H9 (cell line): ENCODE measurements at regions not wholly inside any gene's neighbourhood (a gene's known extent, or its start where the extent isn't known, plus 50 kb on each side); places are given as distances from the start of the nearest gene placed in this dataset.
"Not testable (repeated sequence)": the region's sequence is repeated elsewhere in the genome, so short reads cannot be mapped to it uniquely, and the experiment has no call there.

ENCODE experiments used
- DNase-seq: peaks from one replicate; pipeline ENCODE4 v3.0.0-alpha.2; 2017
- H2AFZ ChIP-seq: one replicate; pipeline ENCODE4 v1.6.1; 2013; ENCODE audit warnings: mild to moderate bottlenecking, low read length, control low read depth, moderate library complexity
- H2AK5ac ChIP-seq: 2 replicates; pipeline ENCODE4 v1.6.1; 2013; ENCODE audit warnings: low read length, control low read depth, mixed read lengths; ENCODE audit not compliant: insufficient read length
- H2BK120ac ChIP-seq: one replicate; pipeline ENCODE4 v1.6.1; 2013; ENCODE audit warnings: low read depth, mild to moderate bottlenecking, low read length, control low read depth, inconsistent platforms; ENCODE audit not compliant: poor library complexity, severe bottlenecking
- H2BK12ac ChIP-seq: 2 replicates; pipeline ENCODE4 v1.6.1; 2013; ENCODE audit warnings: low read length, control low read depth, mixed read lengths, low read depth; ENCODE audit not compliant: insufficient read length
- H2BK15ac ChIP-seq: 2 replicates; pipeline ENCODE4 v1.6.1; 2013; ENCODE audit warnings: low read depth, low read length, control low read depth
- H2BK20ac ChIP-seq: one replicate; pipeline ENCODE4 v1.6.1; 2013; ENCODE audit warnings: low read depth, mild to moderate bottlenecking, low read length, control low read depth, inconsistent platforms; ENCODE audit not compliant: poor library complexity, severe bottlenecking
- H2BK5ac ChIP-seq: 2 replicates; pipeline ENCODE4 v1.6.1; 2013; ENCODE audit warnings: low read length, control low read depth, mixed read lengths; ENCODE audit not compliant: insufficient read length
- H3K14ac ChIP-seq: 2 replicates; pipeline ENCODE4 v1.6.1; 2013; ENCODE audit warnings: low read length, control low read depth; ENCODE audit not compliant: insufficient read depth
- H3K18ac ChIP-seq: 2 replicates; pipeline ENCODE4 v1.6.1; 2013; ENCODE audit warnings: low read depth, mild to moderate bottlenecking, mixed read lengths, low read length, control low read depth; ENCODE audit not compliant: insufficient read length
- H3K23ac ChIP-seq: 2 replicates; pipeline ENCODE4 v1.6.1; 2013; ENCODE audit warnings: low read length, control low read depth, mixed read lengths, low read depth; ENCODE audit not compliant: insufficient read length
- H3K23me2 ChIP-seq: 2 replicates; pipeline ENCODE4 v1.6.1; 2013; ENCODE audit warnings: low read depth, mild to moderate bottlenecking, mixed read lengths, low read length, control low read depth; ENCODE audit not compliant: insufficient read length, poor library complexity, severe bottlenecking
- H3K27ac ChIP-seq: 2 replicates; pipeline ENCODE4 v1.5.1; 2013; ENCODE audit warnings: low read length, control low read depth, mixed read lengths, low read depth; ENCODE audit not compliant: insufficient read length
- H3K27me3 ChIP-seq: 2 replicates; pipeline ENCODE4 v1.6.1; 2013; ENCODE audit warnings: low read length, control low read depth, inconsistent platforms; ENCODE audit not compliant: insufficient read depth
- H3K4ac ChIP-seq: 2 replicates; pipeline ENCODE4 v1.6.1; 2013; ENCODE audit warnings: low read depth, mild to moderate bottlenecking, control low read depth, inconsistent platforms, low read length, moderate library complexity
- H3K4me1 ChIP-seq: 2 replicates; pipeline ENCODE4 v1.6.1; 2013; ENCODE audit warnings: low read length, control low read depth, inconsistent platforms; ENCODE audit not compliant: insufficient read depth
- H3K4me2 ChIP-seq: 2 replicates; pipeline ENCODE4 v1.6.1; 2013; ENCODE audit warnings: low read length, control low read depth, mixed read lengths; ENCODE audit not compliant: insufficient read length, insufficient read depth
- H3K56ac ChIP-seq: 2 replicates; pipeline ENCODE4 v1.6.1; 2013; ENCODE audit warnings: low read depth, mild to moderate bottlenecking, mixed read lengths, low read length, control low read depth; ENCODE audit not compliant: insufficient read length
- H3K79me1 ChIP-seq: 2 replicates; pipeline ENCODE4 v1.6.1; 2013; ENCODE audit warnings: low read depth, mild to moderate bottlenecking, moderate library complexity, low read length, control low read depth, inconsistent platforms; ENCODE audit not compliant: insufficient read depth, poor library complexity, severe bottlenecking
- H3K79me2 ChIP-seq: 2 replicates; pipeline ENCODE4 v1.6.1; 2013; ENCODE audit warnings: low read length, control low read depth, inconsistent platforms; ENCODE audit not compliant: insufficient read depth
- H3K9ac ChIP-seq: 2 replicates; pipeline ENCODE4 v1.6.1; 2013; ENCODE audit warnings: low read length, control low read depth, mixed read lengths; ENCODE audit not compliant: insufficient read length; ENCODE audit errors: extremely low read depth
- H3K9me3 ChIP-seq: one replicate; pipeline ENCODE4 v1.6.1; 2013; ENCODE audit warnings: low read depth, low read length, inconsistent platforms; ENCODE audit not compliant: control insufficient read depth
- H3T11ph ChIP-seq: one replicate; pipeline ENCODE4 v1.6.1; 2013; ENCODE audit warnings: mild to moderate bottlenecking, low read length, control low read depth, inconsistent platforms
- H4K20me1 ChIP-seq: one replicate; pipeline ENCODE4 v1.6.1; 2013; ENCODE audit not compliant: control insufficient read depth, insufficient read length, insufficient read depth
- H4K5ac ChIP-seq: 2 replicates; pipeline ENCODE4 v1.6.1; 2013; ENCODE audit warnings: low read depth, mild to moderate bottlenecking, mixed read lengths, low read length, control low read depth; ENCODE audit not compliant: insufficient read length
- H4K8ac ChIP-seq: replicated peaks from 2 replicates; pipeline ENCODE4 v1.6.1; 2013; ENCODE audit warnings: low read length, control low read depth, mixed read lengths, low read depth; ENCODE audit not compliant: insufficient read length
- H4K91ac ChIP-seq: 2 replicates; pipeline ENCODE4 v1.6.1; 2013; ENCODE audit warnings: low read depth, mild to moderate bottlenecking, moderate library complexity, mixed read lengths, low read length, control low read depth; ENCODE audit not compliant: insufficient read length
- H3K27ac Mint-ChIP-seq, 3 experiments: 2 replicates in 2 of 3; 3 replicates in 1 of 3; pipeline ENCODE4 v1.8.0; 2020 to 2021; ENCODE audit warnings: mixed read lengths in 3 of 3, mild to moderate bottlenecking in 1 of 3, moderate library complexity in 1 of 3
- H3K27me3 Mint-ChIP-seq: 2 replicates; pipeline ENCODE4 v1.8.0; 2021; ENCODE audit warnings: low read depth, mild to moderate bottlenecking, moderate library complexity, mixed read lengths
- H3K36me3 Mint-ChIP-seq, 3 experiments: 2 replicates in 2 of 3; 3 replicates in 1 of 3; pipeline ENCODE4 v1.8.0; 2020 to 2021; ENCODE audit warnings: low read depth in 3 of 3, mixed read lengths in 3 of 3; ENCODE audit not compliant: insufficient read depth in 1 of 3
- H3K4me1 Mint-ChIP-seq, 2 experiments: 2 replicates each; pipeline ENCODE4 v1.8.0; 2020; ENCODE audit warnings: mixed read lengths in 2 of 2
- H3K4me3 Mint-ChIP-seq, 2 experiments: 2 replicates in 1 of 2; 3 replicates in 1 of 2; pipeline ENCODE4 v1.8.0; 2020 to 2021; ENCODE audit warnings: mild to moderate bottlenecking in 2 of 2, mixed read lengths in 2 of 2, moderate library complexity in 1 of 2
- H3K9me3 Mint-ChIP-seq, 2 experiments: 2 replicates in 1 of 2; 3 replicates in 1 of 2; pipeline ENCODE4 v1.8.0; 2020; ENCODE audit warnings: mild to moderate bottlenecking in 2 of 2, mixed read lengths in 2 of 2, moderate library complexity in 1 of 2
- CTCF ChIP-seq: fragments of 200-600 bp; sonication (generic); conservative IDR thresholded peaks from 3 replicates; pipeline ENCODE4 v1.8.0; 2021; ENCODE audit warnings: antibody characterized with exemption, mild to moderate bottlenecking
- WGBS: extraction: QIAGEN DNeasy Blood & Tissue Kit; methylation state at CpG from one replicate; pipeline ENCODE4 v1.1.7; 2013; ENCODE audit warnings: missing lambda C conversion rate, low lambda C conversion rate, mixed read lengths; ENCODE audit not compliant: insufficient read length; ENCODE audit errors: extremely low coverage; 5-methylcytosine and 5-hydroxymethylcytosine counted together

DNA sequence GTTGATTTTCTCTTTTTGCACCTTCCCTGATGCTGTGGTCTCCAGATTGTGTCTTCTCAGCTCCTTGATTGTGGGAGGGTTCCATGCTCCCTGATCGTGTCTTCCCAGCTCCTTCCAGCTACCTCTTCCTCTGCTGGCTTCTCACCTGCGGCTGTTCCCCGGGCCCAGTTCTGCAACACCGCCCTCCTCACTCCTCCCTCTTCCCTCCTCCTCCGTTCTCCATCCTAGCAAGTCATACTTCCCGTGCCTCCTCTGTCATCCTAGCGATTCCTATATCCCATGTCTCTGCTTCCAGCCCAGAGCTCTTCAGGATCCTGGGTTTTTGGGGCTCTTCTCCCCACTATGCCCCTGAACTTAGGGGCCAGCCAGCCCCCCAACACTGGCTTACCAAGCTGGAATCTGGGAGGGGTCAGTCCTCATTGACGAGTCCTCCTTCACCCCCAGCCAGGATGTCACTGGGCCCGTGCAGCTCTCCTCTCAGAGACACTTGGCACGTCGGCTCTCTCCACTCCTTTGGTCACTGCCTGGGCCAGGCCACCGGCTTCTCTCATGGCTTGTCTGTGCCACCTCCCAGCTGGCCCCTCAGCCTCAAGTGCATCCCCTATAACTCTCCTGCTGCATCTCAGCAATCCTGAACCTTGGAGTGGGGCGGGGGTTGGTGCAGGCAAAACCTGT lies 255.4 kb upstream of the MVB12B start:
- no peaks in the 10 kb centered on the region for H4K20me1 ChIP-seq
- H2AFZ ChIP-seq = no peak overlapping the region
- H3K27me3 ChIP-seq = no peaks in the 10 kb centered on the region
- no peak overlapping the region for H2BK12ac ChIP-seq
- H3K18ac ChIP-seq = no peak overlapping the region
- no peak overlapping the region for H3K27ac ChIP-seq
- no peaks in the 10 kb centered on the region for H3K23me2 ChIP-seq
- Mint-ChIP-seq H3K27ac (no peak overlapping the region), H3K36me3 (no peaks in the 10 kb centered on the region), H3K9me3 (peaks cover 0 to 3% of the 10 kb centered on the region in 2 experiments; a peak in 1 of 5 replicates), H3K27me3 (peaks cover 2% of the 10 kb centered on the region; the same call in 1 of the 2 replicates), H3K4me3 (no peak overlapping the region), H3K4me1 (peaks cover 22 to 31% of the 10 kb centered on the region in 2 experiments)
- H2BK20ac ChIP-seq = no peak overlapping the region
- H3K79me2 ChIP-seq = no peaks in the 10 kb centered on the region
- no peak for TF ChIP-seq CTCF
- H3T11ph ChIP-seq = no peak overlapping the region
- H4K8ac ChIP-seq = no peak overlapping the region
- no peak overlapping the region for H4K5ac ChIP-seq
- H2BK5ac ChIP-seq = no peak overlapping the region
- WGBS = no CpG with 5 or more reads among the region's 13 CpGs
- DNase-seq = no peak
- H4K91ac ChIP-seq = no peak overlapping the region
- H3K79me1 ChIP-seq = no peaks in the 10 kb centered on the region
- H3K56ac ChIP-seq = no peak overlapping the region
- H3K14ac ChIP-seq = no peak overlapping the region
- no peaks in the 10 kb centered on the region for H3K9me3 ChIP-seq
- no peak overlapping the region for H2AK5ac ChIP-seq
- H3K4me2 ChIP-seq = no peak overlapping the region
- H3K9ac ChIP-seq = no peak overlapping the region
- H3K4ac ChIP-seq = no peak overlapping the region
- H2BK120ac ChIP-seq = no peak overlapping the region
- H3K23ac ChIP-seq = no peak overlapping the region
- H2BK15ac ChIP-seq = no peak overlapping the region
- no peaks in the 10 kb centered on the region for H3K4me1 ChIP-seq

DNA sequence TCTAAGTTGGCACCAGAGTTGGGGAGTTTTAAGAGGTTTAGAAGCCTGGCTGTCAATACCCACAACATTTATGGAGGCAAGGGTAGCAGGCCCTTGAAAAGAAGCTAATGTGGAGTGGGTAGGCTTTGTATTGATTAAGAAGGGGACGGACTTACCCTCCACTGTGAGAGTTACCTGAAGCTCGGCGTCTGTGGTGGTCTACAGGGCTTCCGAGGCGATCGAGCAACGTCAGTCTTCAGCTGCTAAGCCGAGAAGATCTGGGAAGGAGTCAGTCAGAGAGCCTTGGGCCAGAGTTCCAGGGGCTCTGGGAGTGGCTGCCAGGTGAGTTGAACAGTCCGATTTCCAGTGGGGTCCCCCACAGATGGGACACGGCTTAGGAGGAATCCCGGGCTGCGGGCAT lies 249.0 kb upstream of the MVB12B start:
- H2BK5ac ChIP-seq, H3T11ph ChIP-seq, H3K18ac ChIP-seq, H2BK12ac ChIP-seq, H2BK120ac ChIP-seq, H2BK15ac ChIP-seq, H3K4ac ChIP-seq, H2BK20ac ChIP-seq, DNase-seq, H3K4me1 ChIP-seq, H3K4me2 ChIP-seq, H3K56ac ChIP-seq, H3K27me3 ChIP-seq, H3K23me2 ChIP-seq, H3K27ac Mint-ChIP-seq, H3K27ac ChIP-seq, H4K20me1 ChIP-seq, H3K4me3 Mint-ChIP-seq, H3K14ac ChIP-seq, H3K23ac ChIP-seq, H4K8ac ChIP-seq, H2AK5ac ChIP-seq, H4K5ac ChIP-seq, H3K9me3 ChIP-seq, H4K91ac ChIP-seq, H3K9ac ChIP-seq, H2AFZ ChIP-seq, H3K79me1 ChIP-seq, H3K36me3 Mint-ChIP-seq, H3K79me2 ChIP-seq: not testable (repeated sequence)
- Mint-ChIP-seq H3K27me3 (peaks cover 21% of the 10 kb centered on the region), H3K9me3 (peaks cover 21 to 22% of the 10 kb centered on the region in 2 experiments), H3K4me1 (peaks cover 20% of the 10 kb centered on the region in 2 experiments)
- no CpG with 5 or more reads among the region's 12 CpGs for WGBS
